ENCODE measurements at regions not wholly inside any gene's neighbourhood (a gene's known extent, or its start where the extent isn't known, plus 50 kb on each side); places are given as distances from the start of the nearest gene placed in this dataset.
A peak's percentile ranks its signal among the peaks of the same experiment; 100 is the strongest.

- H3K27ac ChIP-seq (ENCODE audit: poor library complexity, severe bottlenecking) = peak overlapping the region; percentile 36
- H3K4me1 ChIP-seq (ENCODE audit: insufficient read depth, poor library complexity, severe bottlenecking) = peaks cover 12% of the 10 kb centered on the region
- H3K36me3 ChIP-seq (ENCODE audit: low read depth) = no peaks in the 10 kb centered on the region
- DNase-seq (ENCODE audit: low spot score) = no peak
- H3K9me3 ChIP-seq (ENCODE audit: severe bottlenecking) = no peaks in the 10 kb centered on the region
- no peaks in the 10 kb centered on the region for H3K27me3 ChIP-seq (ENCODE audit: insufficient read depth, poor library complexity, severe bottlenecking)
- peak; percentile 89 for ATAC-seq (ENCODE audit: low read depth)
- no peak overlapping the region for H3K4me3 ChIP-seq (ENCODE audit: severe bottlenecking)
- no peak for TF ChIP-seq CTCF (IDR thresholded peaks at IDR 0.05; ENCODE audit: poor library complexity, severe bottlenecking)
Observed at GRCh38 chr1:194045416-194045815, 859.0 kb upstream of the B3GALT2 start.

- Histone ChIP-seq H3K4me1 (ENCODE audit: insufficient read depth, poor library complexity, severe bottlenecking) (peaks cover 12% of the 10 kb centered on the region), H3K9me3 (ENCODE audit: severe bottlenecking) (no peaks in the 10 kb centered on the region), H3K4me3 (ENCODE audit: severe bottlenecking) (no peak overlapping the region), H3K36me3 (ENCODE audit: low read depth) (no peaks in the 10 kb centered on the region), H3K27ac (ENCODE audit: poor library complexity, severe bottlenecking) (peak overlapping the region; percentile 36), H3K27me3 (ENCODE audit: insufficient read depth, poor library complexity, severe bottlenecking) (no peaks in the 10 kb centered on the region)
- no peak for TF ChIP-seq CTCF (IDR thresholded peaks at IDR 0.05; ENCODE audit: poor library complexity, severe bottlenecking)
- no peak for ATAC-seq (ENCODE audit: low read depth)
- DNase-seq (ENCODE audit: low spot score) = no peak
Observed at GRCh38 chr1:194044892-194045291, 858.5 kb upstream of the B3GALT2 start.

DNA sequence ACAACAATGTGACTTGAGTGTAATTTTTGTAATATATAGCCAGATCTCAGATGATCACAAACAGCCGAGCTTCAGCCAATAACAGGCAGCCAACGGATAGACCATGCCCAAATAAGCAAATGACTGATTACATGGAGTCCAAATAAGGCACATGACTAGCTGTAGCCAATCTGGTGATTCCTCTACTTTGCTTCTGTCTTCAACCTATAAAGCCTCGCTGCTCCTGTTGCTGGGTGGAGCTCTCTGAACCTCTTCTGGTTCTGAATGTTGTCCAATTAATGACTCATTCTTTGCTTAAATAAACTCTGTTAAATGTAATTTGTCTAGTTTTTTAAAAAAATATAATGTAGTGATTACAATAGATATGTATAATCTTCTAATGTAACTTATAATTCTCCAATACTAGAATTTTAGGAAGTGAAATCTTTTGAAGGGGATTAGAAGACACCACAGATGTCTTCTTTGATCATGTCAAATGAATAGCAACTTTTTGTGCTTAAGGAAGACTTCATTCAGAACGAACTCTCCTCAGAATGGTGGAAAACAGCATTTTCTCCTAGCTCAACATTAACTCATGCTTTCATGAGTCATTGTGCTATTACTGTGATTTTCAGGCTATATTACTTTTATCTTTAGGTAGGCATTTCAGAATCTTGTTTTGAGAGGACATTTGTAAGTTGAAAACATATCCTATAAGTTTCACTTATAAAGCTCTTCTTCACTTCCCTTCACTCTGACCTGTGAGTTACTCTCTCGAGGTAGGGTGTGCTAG is 857.8 kb upstream of the B3GALT2 start:
- no peaks in the 10 kb centered on the region for H3K27me3 ChIP-seq (ENCODE audit: insufficient read depth, poor library complexity, severe bottlenecking)
- TF ChIP-seq CTCF (IDR thresholded peaks at IDR 0.05; ENCODE audit: poor library complexity, severe bottlenecking) = no peak
- ATAC-seq (ENCODE audit: low read depth) (no peak), DNase-seq (ENCODE audit: low spot score) (no peak)
- H3K9me3 ChIP-seq (ENCODE audit: severe bottlenecking) = no peaks in the 10 kb centered on the region
- no peak overlapping the region for H3K4me3 ChIP-seq (ENCODE audit: severe bottlenecking)
- no peaks in the 10 kb centered on the region for H3K36me3 ChIP-seq (ENCODE audit: low read depth)
- H3K4me1 ChIP-seq (ENCODE audit: insufficient read depth, poor library complexity, severe bottlenecking) = peaks cover 15% of the 10 kb centered on the region
- peak overlapping the region; percentile 36 for H3K27ac ChIP-seq (ENCODE audit: poor library complexity, severe bottlenecking)

GRCh38 chr1:194042736-194043135 is 856.3 kb upstream of the B3GALT2 start:
- Histone ChIP-seq H3K4me1 (ENCODE audit: insufficient read depth, poor library complexity, severe bottlenecking) (peaks cover 15% of the 10 kb centered on the region), H3K27me3 (ENCODE audit: insufficient read depth, poor library complexity, severe bottlenecking) (no peaks in the 10 kb centered on the region), H3K9me3 (ENCODE audit: severe bottlenecking) (no peaks in the 10 kb centered on the region), H3K36me3 (ENCODE audit: low read depth) (no peaks in the 10 kb centered on the region), H3K4me3 (ENCODE audit: severe bottlenecking) (no peak overlapping the region), H3K27ac (ENCODE audit: poor library complexity, severe bottlenecking) (no peak overlapping the region)
- DNase-seq (ENCODE audit: low spot score) = no peak
- TF ChIP-seq CTCF (IDR thresholded peaks at IDR 0.05; ENCODE audit: poor library complexity, severe bottlenecking) = no peak
- ATAC-seq (ENCODE audit: low read depth) = no peak

GRCh38 chr1:194040496-194040895 is 854.1 kb upstream of the B3GALT2 start:
- H3K4me1 ChIP-seq (ENCODE audit: insufficient read depth, poor library complexity, severe bottlenecking) = peaks cover 11% of the 10 kb centered on the region
- no peaks in the 10 kb centered on the region for H3K9me3 ChIP-seq (ENCODE audit: severe bottlenecking)
- TF ChIP-seq CTCF (IDR thresholded peaks at IDR 0.05; ENCODE audit: poor library complexity, severe bottlenecking) = no peak
- no peak for DNase-seq (ENCODE audit: low spot score)
- no peak for ATAC-seq (ENCODE audit: low read depth)
- no peak overlapping the region for H3K4me3 ChIP-seq (ENCODE audit: severe bottlenecking)
- H3K27me3 ChIP-seq (ENCODE audit: insufficient read depth, poor library complexity, severe bottlenecking) = no peaks in the 10 kb centered on the region
- no peak overlapping the region for H3K27ac ChIP-seq (ENCODE audit: poor library complexity, severe bottlenecking)
- H3K36me3 ChIP-seq (ENCODE audit: low read depth) = no peaks in the 10 kb centered on the region

Data from RWPE2 (cell line).